Colonic mucosa (tissue), 4 donors: ENCODE measurements at regions not wholly inside any gene's neighbourhood (a gene's known extent, or its start where the extent isn't known, plus 50 kb on each side); places are given as distances from the start of the nearest gene placed in this dataset.

ENCODE experiments used
- DNase-seq: peaks from one replicate; pipeline ENCODE4 v3.0.0-alpha.2; 2020
- H3K27ac ChIP-seq: fragments of 200-600 bp; one replicate; pipeline ENCODE4 v1.8.0; 2021
- H3K27me3 ChIP-seq: fragments of 200-600 bp; one replicate; pipeline ENCODE4 v1.8.0; 2021
- H3K36me3 ChIP-seq: fragments of 200-600 bp; one replicate; pipeline ENCODE4 v1.8.0; 2021
- H3K4me1 ChIP-seq: fragments of 200-600 bp; one replicate; pipeline ENCODE4 v1.8.0; 2021; ENCODE audit warnings: mild to moderate bottlenecking
- H3K4me3 ChIP-seq: fragments of 200-600 bp; one replicate; pipeline ENCODE4 v1.8.0; 2021
- H3K9ac ChIP-seq, 2 donors: one replicate each; pipeline ENCODE4 v1.7.0; 2013; ENCODE audit warnings: control low read depth in 2 of 2, low read depth in 2 of 2, low read length in 2 of 2
- H3K9me3 ChIP-seq: fragments of 200-600 bp; one replicate; pipeline ENCODE4 v1.8.0; 2021
- intact Hi-C: fragments of 100-400 bp; cut with DNase I; formaldehyde crosslinking; loops from one replicate; pipeline ENCODE4 v1.14.1; 2022
- TF ChIP-seq, protein P1 (sequence below): fragments of 200-600 bp; IDR thresholded peaks from one replicate; pipeline ENCODE4 v1.8.0; 2022; ENCODE audit warnings: antibody characterized with exemption, mild to moderate bottlenecking
- donor health status: healthy.
- donor health status: DM: no; HTN: no; CAD: no.
- donor health status: DM: no; HTN: no; CAD: no.

DNA sequence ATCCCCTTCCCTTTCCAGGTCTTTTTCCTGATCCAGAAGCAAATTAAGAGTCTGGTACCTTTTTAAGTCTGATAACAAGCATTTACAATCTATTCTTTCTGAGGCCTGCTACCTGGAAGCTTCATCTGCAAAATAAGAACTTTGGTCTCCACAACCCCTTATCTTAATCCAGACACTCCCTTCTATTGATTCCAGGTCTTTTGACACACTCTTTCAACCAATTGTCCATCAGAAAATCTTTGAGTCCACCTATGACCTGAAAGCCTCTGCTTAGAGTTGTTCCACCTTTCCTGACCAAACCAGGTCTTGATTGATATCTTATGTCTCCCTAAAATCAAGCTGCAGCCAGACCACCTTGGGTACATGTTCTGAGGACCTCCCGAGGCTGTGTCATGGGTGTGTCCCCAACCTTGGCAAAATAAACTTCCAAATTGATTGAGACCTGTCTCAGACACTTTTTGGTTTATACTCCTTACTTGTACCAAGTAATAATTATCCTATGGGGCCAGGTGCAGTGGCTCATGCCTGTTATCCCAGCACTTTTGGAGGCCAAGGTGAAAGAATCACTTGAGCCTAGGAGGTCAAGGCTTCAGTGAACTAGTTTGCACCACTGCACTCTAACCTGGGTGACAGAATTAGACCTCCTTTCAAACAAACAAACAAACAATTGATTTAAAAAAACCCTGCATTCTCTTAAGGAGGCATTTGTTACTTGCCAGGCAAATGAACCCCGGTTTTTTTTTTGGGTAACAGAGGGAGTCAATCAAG is 126.1 kb downstream of the MAP3K21 start:
- intact Hi-C loops: no loop called here
- Histone ChIP-seq H3K27ac (no peak overlapping the region), H3K9ac (no peak overlapping the region)

DNA sequence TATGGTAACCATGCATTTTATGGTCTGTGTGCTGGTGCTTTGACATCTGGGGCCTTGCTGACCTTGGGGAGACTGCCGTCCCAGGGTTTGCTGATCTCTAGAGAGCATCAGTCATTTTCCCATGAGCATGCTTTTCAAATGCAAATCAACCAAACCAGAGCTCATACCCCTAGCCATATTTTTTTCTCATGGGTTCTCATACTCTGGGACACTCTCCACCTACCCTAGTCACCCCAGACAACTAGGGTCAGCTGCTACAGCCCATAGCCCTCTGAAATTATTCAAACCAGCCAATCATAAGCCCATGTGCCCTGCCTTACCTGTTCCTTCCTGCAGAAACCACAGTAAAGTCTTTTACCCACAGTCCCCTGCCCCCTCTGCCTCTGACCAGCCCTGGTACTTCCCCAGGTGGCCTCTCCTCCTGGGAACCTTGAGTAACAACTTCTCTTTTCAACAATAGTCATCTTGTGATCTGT is 132.0 kb downstream of the MAP3K21 start:
- intact Hi-C loops: no loop called here
- Histone ChIP-seq H3K27ac (no peak overlapping the region), H3K9me3 (no peaks in the 10 kb centered on the region), H3K9ac (no peak overlapping the region), H3K4me1 (no peaks in the 10 kb centered on the region), H3K27me3 (no peaks in the 10 kb centered on the region), H3K36me3 (no peaks in the 10 kb centered on the region), H3K4me3 (no peak overlapping the region)
- TF ChIP-seq, protein P1, sequence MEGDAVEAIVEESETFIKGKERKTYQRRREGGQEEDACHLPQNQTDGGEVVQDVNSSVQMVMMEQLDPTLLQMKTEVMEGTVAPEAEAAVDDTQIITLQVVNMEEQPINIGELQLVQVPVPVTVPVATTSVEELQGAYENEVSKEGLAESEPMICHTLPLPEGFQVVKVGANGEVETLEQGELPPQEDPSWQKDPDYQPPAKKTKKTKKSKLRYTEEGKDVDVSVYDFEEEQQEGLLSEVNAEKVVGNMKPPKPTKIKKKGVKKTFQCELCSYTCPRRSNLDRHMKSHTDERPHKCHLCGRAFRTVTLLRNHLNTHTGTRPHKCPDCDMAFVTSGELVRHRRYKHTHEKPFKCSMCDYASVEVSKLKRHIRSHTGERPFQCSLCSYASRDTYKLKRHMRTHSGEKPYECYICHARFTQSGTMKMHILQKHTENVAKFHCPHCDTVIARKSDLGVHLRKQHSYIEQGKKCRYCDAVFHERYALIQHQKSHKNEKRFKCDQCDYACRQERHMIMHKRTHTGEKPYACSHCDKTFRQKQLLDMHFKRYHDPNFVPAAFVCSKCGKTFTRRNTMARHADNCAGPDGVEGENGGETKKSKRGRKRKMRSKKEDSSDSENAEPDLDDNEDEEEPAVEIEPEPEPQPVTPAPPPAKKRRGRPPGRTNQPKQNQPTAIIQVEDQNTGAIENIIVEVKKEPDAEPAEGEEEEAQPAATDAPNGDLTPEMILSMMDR: no peak
- DNase-seq: no peak

More for the DNA sequence above, 126.1 kb downstream of the MAP3K21 start:
- Histone ChIP-seq H3K4me3 (no peak overlapping the region), H3K4me1 (no peaks in the 10 kb centered on the region), H3K36me3 (no peaks in the 10 kb centered on the region), H3K27me3 (no peaks in the 10 kb centered on the region), H3K9me3 (no peaks in the 10 kb centered on the region)
- DNase-seq: no peak
- TF ChIP-seq, protein P1: no peak

DNA sequence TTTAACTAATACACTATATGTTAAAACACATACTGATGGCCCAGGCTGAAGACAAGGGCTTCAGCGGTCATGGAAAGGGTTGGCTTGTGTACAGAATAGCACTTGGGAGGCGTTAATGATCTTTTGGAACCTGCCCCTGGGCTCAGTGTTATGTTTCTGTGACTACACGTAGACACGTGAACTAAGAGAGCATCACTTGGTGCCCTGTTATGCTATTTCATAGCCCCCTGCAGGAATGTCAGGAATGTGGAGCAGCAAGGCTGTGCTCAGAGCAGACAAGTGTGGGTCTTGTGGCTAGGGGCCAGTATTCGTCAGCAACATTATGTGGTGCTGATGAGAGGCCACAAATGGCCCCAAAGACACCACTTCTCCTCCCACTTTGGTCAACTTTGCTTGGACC is 132.4 kb downstream of the MAP3K21 start:
- no peak overlapping the region for H3K27ac ChIP-seq
- H3K36me3 ChIP-seq: no peaks in the 10 kb centered on the region
- TF ChIP-seq, protein P1: no peak
- DNase-seq: no peak
- no peak overlapping the region for H3K9ac ChIP-seq
- H3K4me3 ChIP-seq: no peak overlapping the region
- no peaks in the 10 kb centered on the region for H3K9me3 ChIP-seq
- intact Hi-C loops: no loop called here
- H3K27me3 ChIP-seq: no peaks in the 10 kb centered on the region
- H3K4me1 ChIP-seq: no peaks in the 10 kb centered on the region

DNA sequence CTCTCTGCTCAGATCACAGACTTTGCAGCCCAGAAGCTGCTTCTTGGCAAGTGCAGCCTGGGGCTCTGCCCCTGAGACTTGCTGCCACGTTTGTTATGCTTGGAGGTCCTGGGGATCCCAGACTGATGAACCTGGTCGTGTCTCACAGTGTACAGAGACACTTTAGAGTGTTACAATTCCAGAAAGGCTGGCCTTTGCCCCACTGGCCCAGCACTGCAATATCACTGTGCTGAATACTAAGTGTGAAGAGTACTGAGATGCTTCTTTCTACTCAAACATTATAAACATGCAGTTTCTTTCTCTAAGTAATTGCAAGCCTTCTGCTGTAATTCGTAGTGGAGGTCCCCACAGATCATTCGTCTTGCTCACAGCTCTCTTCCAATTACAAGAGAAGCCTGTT is 133.2 kb downstream of the MAP3K21 start:
- Histone ChIP-seq H3K27ac (no peak overlapping the region), H3K4me3 (no peak overlapping the region), H3K27me3 (no peaks in the 10 kb centered on the region), H3K9ac (no peak overlapping the region), H3K9me3 (no peaks in the 10 kb centered on the region), H3K36me3 (no peaks in the 10 kb centered on the region), H3K4me1 (no peaks in the 10 kb centered on the region)
- DNase-seq: no peak
- TF ChIP-seq, protein P1: no peak
- intact Hi-C loops: no loop called here

DNA sequence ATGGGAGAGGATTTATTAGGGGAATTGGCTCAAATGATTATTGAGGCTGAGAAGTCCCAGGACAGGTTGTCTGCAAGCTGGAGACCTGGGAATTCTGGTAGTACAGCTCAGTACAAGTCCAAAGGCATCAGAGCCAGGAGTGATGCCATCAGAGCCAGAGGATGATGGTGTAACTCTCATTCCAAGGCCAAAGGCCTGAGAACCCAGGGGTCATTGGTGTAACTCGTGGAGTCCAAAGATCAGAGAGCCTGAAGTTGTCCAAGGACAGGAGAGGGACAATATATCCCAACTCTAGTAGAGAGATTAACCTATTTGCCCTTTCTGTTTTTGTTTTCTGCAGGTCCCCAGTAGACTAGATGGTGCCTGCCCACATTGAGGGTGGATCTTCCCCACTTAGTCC is 134.3 kb downstream of the MAP3K21 start:
- TF ChIP-seq, protein P1: no peak
- no peak overlapping the region for H3K27ac ChIP-seq
- no peaks in the 10 kb centered on the region for H3K4me1 ChIP-seq
- no peaks in the 10 kb centered on the region for H3K27me3 ChIP-seq
- H3K9me3 ChIP-seq: no peaks in the 10 kb centered on the region
- H3K9ac ChIP-seq: no peak overlapping the region
- no peak overlapping the region for H3K4me3 ChIP-seq
- intact Hi-C loops: no loop called here
- no peaks in the 10 kb centered on the region for H3K36me3 ChIP-seq
- no peak for DNase-seq
